ENCODE measurements at regions not wholly inside any gene's neighbourhood (a gene's known extent, or its start where the extent isn't known, plus 50 kb on each side); places are given as distances from the start of the nearest gene placed in this dataset.

GRCh38 chr6:14450578-14450977, 333.0 kb downstream of the CD83 start:
- TF ChIP-seq, protein P1, sequence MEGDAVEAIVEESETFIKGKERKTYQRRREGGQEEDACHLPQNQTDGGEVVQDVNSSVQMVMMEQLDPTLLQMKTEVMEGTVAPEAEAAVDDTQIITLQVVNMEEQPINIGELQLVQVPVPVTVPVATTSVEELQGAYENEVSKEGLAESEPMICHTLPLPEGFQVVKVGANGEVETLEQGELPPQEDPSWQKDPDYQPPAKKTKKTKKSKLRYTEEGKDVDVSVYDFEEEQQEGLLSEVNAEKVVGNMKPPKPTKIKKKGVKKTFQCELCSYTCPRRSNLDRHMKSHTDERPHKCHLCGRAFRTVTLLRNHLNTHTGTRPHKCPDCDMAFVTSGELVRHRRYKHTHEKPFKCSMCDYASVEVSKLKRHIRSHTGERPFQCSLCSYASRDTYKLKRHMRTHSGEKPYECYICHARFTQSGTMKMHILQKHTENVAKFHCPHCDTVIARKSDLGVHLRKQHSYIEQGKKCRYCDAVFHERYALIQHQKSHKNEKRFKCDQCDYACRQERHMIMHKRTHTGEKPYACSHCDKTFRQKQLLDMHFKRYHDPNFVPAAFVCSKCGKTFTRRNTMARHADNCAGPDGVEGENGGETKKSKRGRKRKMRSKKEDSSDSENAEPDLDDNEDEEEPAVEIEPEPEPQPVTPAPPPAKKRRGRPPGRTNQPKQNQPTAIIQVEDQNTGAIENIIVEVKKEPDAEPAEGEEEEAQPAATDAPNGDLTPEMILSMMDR (IDR thresholded peaks at IDR 0.05) = no peak
- peaks cover 6% of the 10 kb centered on the region for H3K9me3 Mint-ChIP-seq
- H3K4me3 Mint-ChIP-seq = no peak overlapping the region
- H3K36me3 Mint-ChIP-seq (ENCODE audit: low read depth) = no peaks in the 10 kb centered on the region
- H3K27ac Mint-ChIP-seq = no peak overlapping the region
- no peak for ATAC-seq
- ChIA-PET CTCF (interaction anchor here (1.4 to 1.6 kb wide), 2 partner anchors 22 to 93 kb away, joined by 3 to 6 read pairs; no protein-coding TSS in a partner anchor), POLR2A (no interaction called here)
- H3K27me3 Mint-ChIP-seq = no peaks in the 10 kb centered on the region
- no peak for DNase-seq
- intact Hi-C loops (cut with micrococcal nuclease) = loop anchor here (5.0 kb wide), 1 partner anchor 282 kb away; no protein-coding TSS in a partner anchor
- H3K4me1 Mint-ChIP-seq (ENCODE audit: low read depth) = peaks cover 63% of the 10 kb centered on the region

DNA sequence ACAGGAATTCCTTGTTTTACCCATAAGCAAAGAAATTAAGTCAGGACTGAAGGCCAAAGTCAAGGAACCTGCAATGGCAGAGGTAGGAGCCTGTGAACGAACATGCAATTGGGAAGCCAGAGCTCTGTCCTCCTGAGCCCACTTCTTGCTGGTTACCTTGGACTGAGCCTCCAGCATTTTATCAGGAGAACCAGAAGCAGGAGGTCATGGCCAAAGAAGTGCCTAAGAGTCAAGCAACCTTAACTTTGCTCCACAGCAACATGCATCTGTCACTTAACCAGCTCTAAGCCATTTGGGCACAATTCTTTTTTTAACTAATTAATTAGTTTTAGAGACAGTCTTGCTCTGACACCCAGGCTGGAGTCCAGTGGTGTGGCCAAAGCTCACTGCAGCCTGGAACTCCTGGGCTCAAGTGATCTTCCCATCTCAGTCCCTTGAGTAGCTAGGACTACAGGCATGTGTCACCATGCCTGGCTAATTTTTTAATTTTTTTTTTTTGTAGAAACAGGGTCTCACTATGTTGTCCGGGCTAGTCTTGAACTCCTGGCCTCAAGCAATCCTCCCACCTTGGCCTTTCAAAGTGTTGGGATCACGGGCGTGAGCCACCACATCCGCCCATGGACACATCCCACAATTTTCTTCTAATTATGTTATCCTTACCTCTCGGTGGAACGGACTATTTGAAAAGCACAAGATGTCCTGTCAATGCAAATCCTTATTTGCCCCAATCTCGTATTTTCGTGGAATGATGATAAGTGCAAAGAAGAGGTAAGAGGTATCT, 334.2 kb downstream of the CD83 start:
- ChIA-PET POLR2A (interaction anchor here (0.6 to 0.9 kb wide), 3 partner anchors 16 to 836 kb away, joined by 3 read pairs; no protein-coding TSS in a partner anchor), CTCF (interaction anchor here (1.6 to 1.9 kb wide), 2 partner anchors 23 to 240 kb away, joined by 4 to 6 read pairs; no protein-coding TSS in a partner anchor)
- peaks cover 65% of the 10 kb centered on the region for H3K4me1 Mint-ChIP-seq (ENCODE audit: low read depth)
- H3K36me3 Mint-ChIP-seq (ENCODE audit: low read depth) = no peaks in the 10 kb centered on the region
- ATAC-seq (no peak), DNase-seq (no peak)
- TF ChIP-seq, protein P1 (IDR thresholded peaks at IDR 0.05) = no peak
- H3K9me3 Mint-ChIP-seq = peaks cover 6% of the 10 kb centered on the region
- H3K27me3 Mint-ChIP-seq = no peaks in the 10 kb centered on the region
- no peak overlapping the region for H3K27ac Mint-ChIP-seq
- intact Hi-C loops (cut with micrococcal nuclease) = loop anchor here (5.0 kb wide), 1 partner anchor 281 kb away; no protein-coding TSS in a partner anchor
- H3K4me3 Mint-ChIP-seq = no peak overlapping the region

- peak; percentile 78 for ATAC-seq
- H3K4me1 Mint-ChIP-seq (ENCODE audit: low read depth) = peaks cover 63% of the 10 kb centered on the region
- POLR2A ChIA-PET = interaction anchor here (0.6 to 0.9 kb wide), 5 partner anchors 9 to 835 kb away, joined by 3 read pairs; no protein-coding TSS in a partner anchor
- H3K27me3 Mint-ChIP-seq = no peaks in the 10 kb centered on the region
- peak overlapping the region; percentile 66 for H3K27ac Mint-ChIP-seq
- no peaks in the 10 kb centered on the region for H3K36me3 Mint-ChIP-seq (ENCODE audit: low read depth)
- intact Hi-C loops (cut with micrococcal nuclease) = loop anchor here (5.0 kb wide), 1 partner anchor 279 kb away; no protein-coding TSS in a partner anchor
- CTCF ChIA-PET = interaction anchor here (1.9 kb wide), 1 partner anchor 241 kb away, joined by 4 read pairs; no protein-coding TSS in a partner anchor
- H3K4me3 Mint-ChIP-seq = peak overlapping the region; percentile 15
- peak; percentile 88 for DNase-seq
- H3K9me3 Mint-ChIP-seq = peaks cover 6% of the 10 kb centered on the region
- TF ChIP-seq, protein P1 (IDR thresholded peaks at IDR 0.05) = no peak
Observed at GRCh38 chr6:14452567-14453527, 335.3 kb downstream of the CD83 start.

DNA sequence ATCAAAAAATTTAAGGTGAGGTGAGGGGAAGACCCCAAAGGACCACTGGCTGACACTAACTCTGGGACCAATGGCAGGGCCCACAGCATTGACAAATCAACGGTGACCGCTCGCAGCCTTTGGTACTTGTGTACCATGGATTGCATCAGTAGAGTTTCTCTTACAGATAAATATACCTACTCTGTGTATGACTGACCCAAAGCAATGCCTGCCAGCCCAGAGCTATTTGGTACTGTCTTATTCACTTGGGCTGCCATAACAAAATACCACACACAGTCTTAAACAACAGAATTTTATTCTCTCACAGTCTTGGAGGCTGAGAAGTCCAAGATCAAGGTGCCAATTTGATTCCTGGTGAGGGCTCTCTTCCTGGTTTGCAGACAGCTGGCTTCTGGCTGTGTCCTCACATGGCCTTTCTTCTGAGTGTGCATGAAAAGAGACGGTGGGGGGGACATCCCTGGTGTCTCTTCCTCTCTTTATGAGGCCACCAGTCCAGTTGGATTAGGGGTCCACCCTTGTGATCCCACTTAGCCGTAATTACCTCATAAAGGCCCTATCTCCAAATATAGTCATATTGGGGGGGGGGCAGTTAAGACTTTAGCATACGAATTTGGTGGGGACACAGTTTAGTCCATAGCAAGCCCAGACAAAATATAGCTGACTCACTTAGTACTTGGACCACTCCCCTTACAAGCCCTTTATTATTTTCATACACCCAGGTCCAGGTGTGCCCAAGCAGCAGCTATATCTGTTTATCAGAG, 336.3 kb downstream of the CD83 start:
- Mint-ChIP-seq H3K4me1 (ENCODE audit: low read depth) (peaks cover 63% of the 10 kb centered on the region), H3K9me3 (no peaks in the 10 kb centered on the region), H3K27me3 (no peaks in the 10 kb centered on the region), H3K27ac (peak overlapping the region; percentile 66), H3K36me3 (ENCODE audit: low read depth) (no peaks in the 10 kb centered on the region), H3K4me3 (peak overlapping the region; percentile 15)
- intact Hi-C loops (cut with micrococcal nuclease) = loop anchor here (5.0 kb wide), 1 partner anchor 278 kb away; no protein-coding TSS in a partner anchor
- ATAC-seq (no peak), DNase-seq (peak; percentile 29)
- POLR2A ChIA-PET = interaction anchor here (0.6 to 1.0 kb wide), 3 partner anchors 8 to 53 kb away, joined by 3 read pairs; no protein-coding TSS in a partner anchor
- CTCF ChIA-PET = no interaction called here
- TF ChIP-seq, protein P1 (IDR thresholded peaks at IDR 0.05) = no peak
